IPS-NIHi11 (cell line): ENCODE measurements at regions not wholly inside any gene's neighbourhood (a gene's known extent, or its start where the extent isn't known, plus 50 kb on each side); places are given as distances from the start of the nearest gene placed in this dataset.

Source experiments
- DNase-seq: peaks from one replicate; pipeline ENCODE4 v3.0.0; 2012; ENCODE audit warnings: mixed read lengths, low spot score

- no peak for DNase-seq
These were observed 552.1 kb downstream of the CDH26 start for GRCh38 chr20:60510356-60510755.

DNA sequence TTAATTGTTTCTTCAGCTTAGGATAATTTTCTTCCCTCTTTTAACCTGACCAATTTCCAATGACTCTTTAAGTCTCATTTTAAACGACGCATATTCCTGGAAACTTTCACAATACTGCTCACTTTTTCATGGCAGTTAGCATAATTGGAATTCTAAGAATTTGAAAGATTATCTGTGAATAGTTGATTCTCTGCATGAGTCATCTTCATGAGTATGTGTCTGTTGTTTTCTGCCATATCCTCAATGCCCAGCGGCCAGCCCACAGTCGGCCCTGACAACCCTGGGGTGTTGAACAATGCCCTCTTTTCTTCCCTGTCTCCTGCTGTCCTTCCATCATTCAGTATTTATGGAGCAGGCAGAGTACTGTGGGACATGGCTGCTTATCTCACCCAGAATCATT, 554.2 kb downstream of the CDH26 start:
- peak; percentile 19 for DNase-seq

DNA sequence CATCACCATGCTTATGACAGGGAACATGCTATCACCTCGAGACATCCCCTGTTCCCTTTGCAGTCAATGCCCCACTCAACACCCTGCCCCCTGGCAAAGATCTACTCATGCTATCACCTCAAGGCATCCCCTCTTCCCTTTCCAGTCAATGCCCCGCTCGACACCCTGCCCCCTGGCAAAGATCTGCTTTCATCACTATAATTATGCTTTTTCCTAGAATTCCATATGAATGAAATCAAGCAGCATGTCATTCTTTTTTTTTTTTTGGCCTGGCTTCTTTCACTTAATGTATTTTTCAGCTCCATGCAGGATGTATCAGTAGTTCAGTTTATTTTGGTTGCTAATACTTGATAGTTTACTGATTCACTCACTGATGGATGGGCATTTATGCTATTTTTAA, 554.9 kb downstream of the CDH26 start:
- DNase-seq, result no peak

DNA sequence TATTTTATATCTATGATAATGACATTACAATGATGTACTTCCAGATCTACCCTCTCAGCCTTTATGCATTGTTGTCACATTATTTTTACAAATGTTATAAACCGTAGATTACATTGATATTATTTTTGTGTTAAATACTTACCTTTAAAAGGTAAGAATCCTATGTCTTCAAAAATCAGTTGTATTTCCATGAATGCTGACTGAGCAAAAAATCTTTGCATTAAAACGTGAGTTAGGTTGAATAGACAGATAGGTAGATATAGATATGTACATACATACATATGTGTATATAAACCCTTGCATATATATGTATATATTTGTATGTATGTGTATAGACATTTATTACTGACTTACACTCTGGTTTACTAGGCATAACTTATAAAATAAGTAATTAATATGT, 558.2 kb downstream of the CDH26 start:
- DNase-seq, result no peak

- DNase-seq, result no peak
These were observed 559.8 kb downstream of the CDH26 start for GRCh38 chr20:60518022-60518421.

- no peak for DNase-seq
These were observed 567.2 kb downstream of the CDH26 start for GRCh38 chr20:60525397-60525796.

DNA sequence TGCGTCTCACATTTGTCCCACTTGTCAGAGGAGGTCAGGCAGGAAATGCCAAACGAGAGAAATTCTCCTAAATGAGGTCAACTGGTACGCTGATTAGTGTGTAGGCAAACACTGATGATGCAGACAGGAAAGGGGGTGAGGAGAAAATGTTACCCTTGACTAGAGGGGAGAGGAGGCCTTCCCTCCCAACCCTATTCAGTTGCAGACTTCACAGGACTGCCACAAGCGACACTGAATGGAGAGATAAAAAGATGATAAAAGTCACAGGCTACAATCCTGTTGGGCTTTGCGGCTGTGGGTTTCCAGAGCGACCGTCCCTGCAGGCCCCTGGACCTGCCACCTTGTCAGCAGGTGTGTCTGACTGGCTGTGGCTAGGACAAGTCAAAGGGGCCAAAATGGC, 569.4 kb downstream of the CDH26 start:
- no peak for DNase-seq

DNA sequence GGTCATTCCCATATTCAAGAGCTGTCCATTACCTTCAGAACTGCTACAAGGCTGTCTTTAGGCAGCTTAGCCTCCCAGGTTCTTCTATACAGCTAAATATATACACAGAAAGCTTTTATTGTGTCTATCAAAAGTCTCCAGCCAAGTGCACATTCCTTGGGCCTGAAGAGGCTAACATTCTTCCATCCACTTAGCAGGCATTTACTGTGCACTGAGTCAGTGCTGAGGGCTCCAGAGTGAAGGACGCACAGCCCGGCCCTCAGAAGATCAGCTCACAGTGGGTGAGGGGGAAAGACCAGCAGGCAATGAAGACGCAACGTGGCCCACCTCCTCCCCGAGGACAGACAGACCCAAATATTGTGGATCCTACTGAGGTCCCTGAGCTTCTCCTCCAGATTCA, 569.9 kb downstream of the CDH26 start:
- no peak for DNase-seq

DNA sequence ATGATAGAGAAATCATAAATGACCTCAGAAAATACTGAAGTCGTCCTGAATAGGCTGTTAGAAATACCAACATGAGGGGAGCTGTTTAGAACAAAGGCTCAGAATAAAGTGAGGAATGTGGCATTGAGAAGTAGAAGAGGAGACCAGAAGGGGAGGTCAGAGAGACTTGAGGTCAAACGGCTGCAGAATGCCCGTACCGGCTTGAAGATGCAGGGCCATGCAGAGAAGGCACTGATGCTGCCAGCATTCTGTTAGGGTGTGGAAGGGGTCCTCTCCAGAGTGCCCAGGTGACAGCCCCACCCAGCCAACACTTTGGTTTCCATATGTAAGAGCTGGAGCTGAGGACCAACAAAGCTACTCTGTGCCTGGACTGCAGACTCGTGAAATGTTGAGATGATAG, 570.9 kb downstream of the CDH26 start:
- DNase-seq, result no peak

DNA sequence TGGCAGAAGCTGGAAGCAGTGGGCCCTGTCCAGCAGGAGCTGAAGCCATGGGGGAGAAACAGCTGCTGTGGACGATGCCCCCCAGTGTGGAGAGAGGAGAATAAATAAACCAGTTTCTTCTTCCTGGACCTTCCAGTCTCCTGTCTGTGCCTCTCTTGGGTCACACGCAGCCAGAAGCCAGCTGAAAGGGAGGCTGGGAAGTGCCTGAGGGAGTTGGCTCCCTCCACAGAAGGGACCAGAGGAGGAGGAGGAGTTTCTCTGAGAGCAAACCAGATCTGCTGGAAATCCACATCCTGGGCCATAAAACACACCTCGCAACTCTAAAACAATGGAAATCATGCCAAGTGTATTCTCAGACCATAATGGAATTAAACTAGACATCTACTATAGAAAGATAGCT, 577.0 kb downstream of the CDH26 start:
- no peak for DNase-seq

DNA sequence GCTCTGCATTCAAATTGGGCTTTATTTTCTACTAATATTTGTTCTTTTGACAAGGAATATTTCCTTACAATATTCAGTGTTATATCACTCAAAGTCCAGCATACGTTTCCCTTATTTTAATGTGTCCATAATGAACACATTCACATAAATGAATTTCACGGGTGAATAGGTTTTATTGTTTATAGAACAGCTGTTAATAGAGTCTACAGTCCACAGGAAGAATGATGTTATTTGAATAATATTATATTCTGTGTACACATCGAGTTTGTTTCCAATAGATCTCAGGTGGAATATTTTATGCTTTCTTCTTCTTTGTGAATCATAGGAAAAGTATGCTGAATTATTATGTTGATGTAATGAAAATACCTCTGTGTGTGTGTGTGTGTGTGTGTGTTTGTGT, 582.4 kb downstream of the CDH26 start:
- DNase-seq, result no peak

DNA sequence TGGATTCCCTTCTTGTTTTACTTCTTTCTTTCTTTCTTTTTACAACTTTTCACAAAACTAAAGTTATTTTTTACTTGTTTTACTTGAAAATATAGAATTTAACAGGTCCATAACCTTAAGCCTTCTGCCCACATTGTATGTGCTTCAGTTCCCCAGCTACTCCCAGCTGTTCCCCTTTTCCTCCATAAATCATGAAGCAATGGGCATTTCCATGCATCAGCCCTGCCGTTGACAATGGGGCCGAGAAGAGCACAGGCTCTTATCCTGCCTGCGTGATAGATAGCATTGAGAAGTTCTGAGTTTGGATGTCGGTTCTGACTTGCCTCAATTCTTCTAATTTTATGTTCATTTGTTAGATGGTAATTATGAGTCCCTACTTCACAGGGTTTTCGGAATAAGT, 583.8 kb downstream of the CDH26 start:
- no peak for DNase-seq

GRCh38 chr20:60543598-60543997, 585.4 kb downstream of the CDH26 start:
- DNase-seq, result no peak

- no peak for DNase-seq
These were observed 594.9 kb downstream of the CDH26 start for GRCh38 chr20:60553095-60553494.

DNA sequence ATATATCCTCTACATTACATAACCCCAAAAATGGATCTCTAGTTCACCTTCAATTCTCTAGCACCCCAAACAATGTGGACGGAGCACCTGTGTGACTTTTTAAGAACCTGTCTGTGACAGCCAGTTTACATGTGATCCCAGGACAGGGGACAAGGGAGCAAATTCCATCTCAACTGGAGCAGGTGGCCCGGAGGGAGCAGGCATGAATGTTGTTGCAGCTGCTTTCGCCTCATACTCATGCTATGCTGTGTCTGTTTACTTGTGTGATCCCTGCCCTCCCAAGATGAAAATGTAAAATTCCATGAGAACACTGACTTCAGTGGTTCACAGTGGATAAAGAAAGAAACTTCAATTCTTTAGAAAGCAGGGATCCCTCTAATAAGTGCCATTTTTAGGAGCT, 600.3 kb downstream of the CDH26 start:
- DNase-seq, result no peak

DNA sequence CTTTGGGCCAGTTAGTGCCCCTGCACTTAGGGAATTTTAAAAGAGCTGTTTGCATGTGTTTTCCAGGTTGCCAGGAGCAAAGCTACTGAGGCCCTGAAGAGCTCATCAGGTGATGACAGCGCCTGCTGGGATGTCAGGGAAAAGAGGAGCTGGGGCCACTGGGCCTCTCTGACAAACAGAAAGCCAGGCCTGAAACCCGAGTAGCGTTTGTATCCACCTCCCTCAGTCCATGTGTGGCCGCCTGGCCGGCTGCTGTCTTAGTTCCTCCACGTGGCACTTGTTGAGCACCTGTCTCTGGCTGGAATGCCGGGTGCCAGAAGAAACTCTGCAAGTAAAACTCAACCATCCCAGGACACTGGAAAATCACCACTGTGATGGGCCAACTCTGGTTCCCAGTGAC, 601.2 kb downstream of the CDH26 start:
- DNase-seq, result peak; percentile 61

DNA sequence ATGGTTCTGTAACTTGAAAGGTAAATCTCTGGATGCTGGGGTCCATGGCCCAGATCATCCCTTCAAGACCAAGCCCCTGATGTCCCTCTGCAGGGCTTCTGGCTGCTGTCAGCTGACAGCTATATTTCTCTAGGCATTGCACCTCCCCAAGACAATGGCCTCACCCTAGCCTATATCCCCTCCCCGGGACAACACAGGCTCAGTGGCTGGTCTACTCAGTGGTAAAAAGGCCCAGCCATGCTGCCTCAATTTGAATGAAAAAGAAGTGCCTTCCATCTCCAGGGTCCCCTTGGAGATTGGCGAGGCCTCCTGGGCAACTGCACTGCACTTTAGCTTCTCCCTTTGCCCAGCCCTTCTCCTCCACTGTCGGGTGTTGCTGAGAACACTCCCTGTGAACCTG, 602.8 kb downstream of the CDH26 start:
- DNase-seq, result no peak

DNA sequence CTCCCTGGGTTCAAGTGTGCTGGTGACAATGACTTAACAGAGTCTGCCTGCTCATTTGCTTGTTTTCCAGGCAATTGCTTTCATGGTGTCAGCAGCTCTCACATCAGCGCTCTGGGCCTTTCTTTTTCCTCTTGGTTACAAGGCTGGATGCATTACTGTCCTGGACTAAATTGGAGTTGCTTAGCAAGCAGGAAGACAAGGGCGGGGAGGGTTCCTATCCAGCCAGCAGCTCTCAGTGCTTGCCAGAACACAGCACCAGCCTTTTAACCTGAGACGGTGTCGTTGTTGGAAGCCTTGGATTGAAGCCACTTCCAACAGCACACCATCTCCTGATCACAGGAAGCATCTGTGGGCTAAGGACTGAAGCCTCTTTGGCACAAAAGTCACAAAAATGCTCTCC, 606.9 kb downstream of the CDH26 start:
- DNase-seq, result no peak

GRCh38 chr20:60565551-60565950, 607.3 kb downstream of the CDH26 start:
- no peak for DNase-seq

DNA sequence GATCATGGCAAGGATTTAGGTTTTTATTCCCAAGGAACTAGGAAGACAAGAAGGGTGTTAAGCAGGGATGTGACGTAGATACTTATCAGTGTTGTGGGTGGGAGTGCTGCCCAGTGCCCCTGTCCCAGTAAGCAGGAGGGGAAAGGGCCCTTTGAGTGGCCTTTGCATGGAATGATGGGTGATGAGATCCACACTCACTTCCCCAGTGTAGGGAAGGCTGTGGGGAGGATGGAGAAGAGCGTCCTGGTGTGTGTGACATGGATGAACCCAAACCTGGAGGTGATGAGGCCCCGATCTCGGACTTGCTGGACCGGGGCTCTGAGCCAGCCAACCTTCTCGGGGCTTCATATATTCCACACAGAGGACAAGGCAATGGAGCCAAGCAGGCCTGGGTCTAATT, 610.9 kb downstream of the CDH26 start:
- no peak for DNase-seq

GRCh38 chr20:60570481-60571277, 612.5 kb downstream of the CDH26 start:
- no peak for DNase-seq

DNA sequence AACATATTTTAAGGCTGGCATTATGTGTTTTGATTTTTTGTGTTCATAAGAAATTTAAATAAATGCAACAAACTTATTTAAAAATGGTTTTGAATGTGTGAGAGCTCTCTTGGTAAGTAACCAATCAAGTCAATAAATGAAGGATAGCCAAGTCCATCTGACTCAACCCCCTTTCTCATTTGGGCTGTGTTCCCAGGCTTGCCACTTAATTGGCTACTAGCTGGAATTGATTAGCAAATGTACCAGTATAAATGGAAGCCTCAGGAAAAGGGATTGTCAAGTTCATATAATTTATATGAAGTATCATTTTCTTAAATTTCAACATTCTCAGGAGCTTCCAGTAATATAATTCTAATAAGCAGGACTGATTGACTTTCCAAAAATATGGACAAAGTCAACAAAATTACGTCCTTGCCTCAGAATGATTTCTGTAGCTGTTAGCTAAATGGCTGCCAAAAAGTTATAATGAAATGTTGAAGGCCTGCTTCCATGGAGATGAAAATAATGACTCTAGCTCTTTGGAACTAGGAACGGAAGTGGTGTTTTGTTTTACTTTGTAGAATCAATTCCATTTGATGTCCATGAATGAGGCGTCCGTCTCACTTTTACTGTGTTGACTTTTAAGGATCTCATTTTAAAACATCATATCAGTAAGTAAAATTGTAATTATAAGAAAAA, 614.9 kb downstream of the CDH26 start:
- no peak for DNase-seq

- no peak for DNase-seq
These were observed 618.0 kb downstream of the CDH26 start for GRCh38 chr20:60576236-60576635.
